GM12878 (cell line): ENCODE measurements at regions not wholly inside any gene's neighbourhood (a gene's known extent, or its start where the extent isn't known, plus 50 kb on each side); places are given as distances from the start of the nearest gene placed in this dataset.

Source experiments
- ATAC-seq: fragments of 200-7000 bp; cut with Tn5 transposase; 3 replicates; pipeline ENCODE4 v1.9.1; 2020; ENCODE audit warnings: mild to moderate bottlenecking, moderate library complexity
- BruUV-seq: library from RNA; stranded (reverse); fragments of 400-500 nt; replicated peaks from 2 replicates; lab custom pipeline; 2021; lab: Mats Ljungman, UMichigan
- CTCF ChIA-PET: fragments of 300-600 bp; sonication (Branson Sonifier 250); formaldehyde crosslinking; extraction: SDS; loops from one replicate; lab custom pipeline; 2021; ENCODE audit warnings: inconsistent platforms; lab: Yijun Ruan, JAX
- POLR2A ChIA-PET: fragments of 350-600 bp; formaldehyde crosslinking; extraction: SDS; loops from one replicate; lab custom pipeline; 2021; ENCODE audit warnings: inconsistent platforms; lab: Charles Lee
- RAD21 ChIA-PET: fragments of 300-600 bp; sonication (Branson Sonifier 250); formaldehyde crosslinking; loops from one replicate; lab custom pipeline; 2023; ENCODE audit warnings: antibody characterized with exemption; ENCODE audit not compliant: unreplicated experiment; lab: Charles Lee
- SMC1A ChIA-PET: fragments of 300-600 bp; sonication (Branson Sonifier 250); formaldehyde crosslinking; loops from one replicate; lab custom pipeline; 2023; ENCODE audit not compliant: unreplicated experiment, uncharacterized antibody; lab: Charles Lee
- DNase-seq: peaks from one replicate; pipeline ENCODE4 v3.0.0-alpha.2; 2011; ENCODE audit warnings: low read depth, low spot score
- FAIRE-seq: peaks from 3 replicates; lab custom pipeline; 2011; peaks lifted over from hg19 to GRCh38; lab: Jason Lieb, UNC
- H2AFZ ChIP-seq: 2 replicates; pipeline ENCODE4 v1.6.0; 2011; ENCODE audit warnings: low read depth, low read length, control low read depth; ENCODE audit not compliant: control insufficient read depth
- H3K27ac ChIP-seq: 2 replicates; pipeline ENCODE4 v1.5.1; 2011; ENCODE audit warnings: control low read depth; ENCODE audit not compliant: control insufficient read depth, insufficient read depth
- H3K27me3 ChIP-seq, 2 experiments: replicated peaks in 1 of 2; 2 replicates each; pipeline versions ENCODE4 v1.6.0 to v1.6.1; 2011; ENCODE audit warnings: low read length in 1 of 2; ENCODE audit not compliant: control insufficient read depth in 2 of 2, insufficient read depth in 2 of 2
- H3K36me3 ChIP-seq, 2 experiments: 2 replicates each; pipeline ENCODE4 v1.5.1; 2011; ENCODE audit warnings: low read length in 1 of 2; ENCODE audit not compliant: control insufficient read depth in 2 of 2, insufficient read depth in 2 of 2
- H3K4me1 ChIP-seq: 2 replicates; pipeline ENCODE4 v1.6.1; 2011; ENCODE audit warnings: mild to moderate bottlenecking, low read length, moderate library complexity, mixed read lengths; ENCODE audit not compliant: control insufficient read depth, insufficient read depth
- H3K4me2 ChIP-seq: 2 replicates; pipeline ENCODE4 v1.6.0; 2011; ENCODE audit warnings: control low read depth; ENCODE audit not compliant: control insufficient read depth, insufficient read depth
- H3K4me3 ChIP-seq: fragments of 200-600 bp; sonication (generic); 2 replicates; pipeline ENCODE4 v1.5.1; 2016
- H3K79me2 ChIP-seq: 2 replicates; pipeline ENCODE4 v1.6.0; 2011; ENCODE audit warnings: low read length; ENCODE audit not compliant: control insufficient read depth, insufficient read depth
- H3K9ac ChIP-seq: 2 replicates; pipeline ENCODE4 v1.8.0; 2011; ENCODE audit warnings: low read length, control low read depth, mixed read lengths; ENCODE audit not compliant: control insufficient read depth, insufficient read depth
- H3K9me3 ChIP-seq: replicated peaks from 3 replicates; pipeline ENCODE4 v1.5.1; 2011; ENCODE audit warnings: mild to moderate bottlenecking, low read length; ENCODE audit not compliant: control insufficient read depth, insufficient read depth
- H4K20me1 ChIP-seq: 2 replicates; pipeline ENCODE4 v1.6.0; 2011; ENCODE audit not compliant: control insufficient read depth, insufficient read depth
- BCL11A ChIP-seq: IDR thresholded peaks from 2 replicates; pipeline ENCODE4 v1.6.1; 2011; ENCODE audit warnings: low read depth, low read length
- BRCA1 ChIP-seq: IDR thresholded peaks from 2 replicates; pipeline ENCODE4 v1.6.1; 2011; ENCODE audit warnings: low read depth, low read length, improper control_type of control experiment
- CBX3 ChIP-seq: fragments of 200-600 bp; sonication (generic); IDR thresholded peaks from 2 replicates; pipeline ENCODE4 v1.6.1; 2016; ENCODE audit warnings: low read depth, borderline replicate concordance
- EED ChIP-seq: sonication (generic); IDR thresholded peaks from 2 replicates; pipeline ENCODE4 v1.6.1; 2016; ENCODE audit warnings: antibody characterized with exemption, low read depth
- ELK1 ChIP-seq: IDR thresholded peaks from 2 replicates; pipeline ENCODE4 v1.6.1; 2012; ENCODE audit warnings: low read depth, low read length, improper control_type of control experiment
- ESRRA ChIP-seq: IDR thresholded peaks from 2 replicates; pipeline ENCODE4 v1.6.1; 2012; ENCODE audit warnings: mild to moderate bottlenecking, low read length, improper control_type of control experiment
- IRF4 ChIP-seq: IDR thresholded peaks from 2 replicates; pipeline ENCODE4 v1.6.1; 2011; ENCODE audit warnings: low read depth, low read length
- RBBP5 ChIP-seq: fragments of 200-600 bp; sonication (generic); conservative IDR thresholded peaks from 2 replicates; pipeline ENCODE4 v1.6.1; 2016
- SIX5 ChIP-seq: IDR thresholded peaks from 2 replicates; pipeline ENCODE4 v1.6.1; 2011; ENCODE audit warnings: mild to moderate bottlenecking, low read depth, low read length, moderate library complexity; ENCODE audit not compliant: severe bottlenecking
- SRF ChIP-seq, 2 experiments: IDR thresholded peaks; 2 replicates each; pipeline ENCODE4 v1.6.1; 2011; ENCODE audit warnings: low read depth in 2 of 2, low read length in 2 of 2, mild to moderate bottlenecking in 1 of 2, moderate library complexity in 1 of 2
- USF1 ChIP-seq: IDR thresholded peaks from 2 replicates; pipeline ENCODE4 v1.6.1; 2011; ENCODE audit warnings: borderline replicate concordance, low read depth, mild to moderate bottlenecking, moderate library complexity, mixed read lengths, low read length; ENCODE audit not compliant: insufficient read depth; ENCODE audit errors: extremely low read length
- ZBED1 ChIP-seq: IDR thresholded peaks from 2 replicates; pipeline ENCODE4 v1.6.1; 2016; ENCODE audit warnings: borderline replicate concordance
- WGBS: methylation state at CpG from one replicate; pipeline ENCODE4 v1.1.6; 2016; ENCODE audit warnings: low lambda C conversion rate; ENCODE audit not compliant: insufficient replicate concordance, insufficient coverage; ENCODE audit errors: missing lambda C conversion rate; 5-methylcytosine and 5-hydroxymethylcytosine counted together
- in situ Hi-C: fragments of 300-500 bp; cut with MboI; formaldehyde crosslinking; loops from 9 replicates; pipeline ENCODE4 v1.14.3; 2018; ENCODE audit warnings: mixed read lengths
- intact Hi-C: fragments of 100-400 bp; cut with micrococcal nuclease; formaldehyde crosslinking; loops from one replicate; pipeline ENCODE4 v1.14.2; 2022; ENCODE audit not compliant: unreplicated experiment

- no peak for TF ChIP-seq BCL11A
- no peak for TF ChIP-seq SIX5
- no peak for TF ChIP-seq BRCA1
These were observed 91.2 kb upstream of the PRR16 start (continued) for GRCh38 chr5:120372899-120373298.

- H4K20me1 ChIP-seq, result no peaks in the 10 kb centered on the region
- 0% methylated on average over 1 of the region's 1 CpG for WGBS
- H3K27me3 ChIP-seq, result no peaks in the 10 kb centered on the region
- no peaks in the 10 kb centered on the region for H3K79me2 ChIP-seq
- no TSS peak for BruUV-seq
- ChIA-PET CTCF (no interaction called here), RAD21 (no interaction called here), POLR2A (no interaction called here), SMC1A (interaction anchor here (0.6 to 2.2 kb wide), 2 partner anchors 15 to 796 kb away, joined by 3 to 8 read pairs; no protein-coding TSS in a partner anchor)
- ATAC-seq, result no peak
- no peak overlapping the region for H3K4me2 ChIP-seq
- intact Hi-C loops, result no loop called here
- in situ Hi-C loops, result no loop called here
- H3K9me3 ChIP-seq, result no peaks in the 10 kb centered on the region
- H3K36me3 ChIP-seq, result no peaks in the 10 kb centered on the region
- FAIRE-seq, result no peak
- no peak overlapping the region for H3K4me3 ChIP-seq
- H3K27ac ChIP-seq, result no peak overlapping the region
- no peak for TF ChIP-seq IRF4
- TF ChIP-seq ZBED1, result no peak
- TF ChIP-seq CBX3, result no peak
- TF ChIP-seq SRF (IDR thresholded peaks at IDR 0.05; ENCODE audit: low read depth in 2 of 2, low read length in 2 of 2), result no peak
- no peak for TF ChIP-seq EED
- no peak for TF ChIP-seq ESRRA
- TF ChIP-seq USF1, result no peak
- no peak for TF ChIP-seq ELK1
- TF ChIP-seq RBBP5, result no peak
- H3K9ac ChIP-seq, result no peak overlapping the region
- H2AFZ ChIP-seq, result no peak overlapping the region
- H3K4me1 ChIP-seq, result no peaks in the 10 kb centered on the region
- no peak for DNase-seq
These were observed 88.9 kb upstream of the PRR16 start for GRCh38 chr5:120375248-120375647.
